ENCODE measurements at regions not wholly inside any gene's neighbourhood (a gene's known extent, or its start where the extent isn't known, plus 50 kb on each side); places are given as distances from the start of the nearest gene placed in this dataset.

DNA sequence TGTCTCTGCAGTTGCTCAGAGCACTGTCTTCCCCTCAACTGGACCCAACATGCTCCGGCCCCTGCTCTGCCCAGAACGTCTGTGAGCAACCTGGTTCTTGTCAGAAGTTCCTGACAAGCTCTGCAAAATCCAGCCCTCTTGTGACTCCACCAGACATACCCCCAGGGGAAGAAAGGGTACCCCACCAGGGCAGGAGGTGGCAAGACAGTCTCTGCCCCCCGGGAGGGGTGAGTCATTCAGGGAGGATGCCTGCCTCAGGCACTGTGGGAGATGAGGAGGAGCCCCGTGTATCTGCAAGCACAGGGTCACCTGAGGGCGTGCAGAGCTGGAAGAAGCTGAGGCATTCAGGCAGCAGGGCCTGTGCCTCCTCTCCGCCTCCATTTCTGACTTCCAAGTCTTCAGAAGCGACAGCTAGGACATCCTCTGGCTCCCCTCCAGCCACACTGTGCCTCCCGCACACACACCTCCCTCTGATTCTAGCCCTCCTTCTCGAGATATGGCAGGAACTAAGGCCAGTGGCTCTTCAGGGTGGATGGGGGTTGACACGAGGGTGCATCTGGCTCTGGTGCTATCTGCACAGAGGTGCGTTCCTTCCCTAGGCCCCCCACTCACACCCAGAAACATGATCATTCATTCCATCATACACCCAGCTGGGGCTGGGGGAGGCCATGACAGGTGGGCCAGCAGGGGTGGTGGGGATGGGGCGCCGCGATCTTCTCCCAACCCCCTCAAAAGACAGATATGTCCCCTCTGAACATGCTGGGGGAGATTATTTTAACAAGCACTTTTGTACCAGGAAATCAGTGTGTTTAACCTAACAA, 222.2 kb downstream of the CYP26B1 start:
- Histone ChIP-seq H3K27ac (no peak overlapping the region), H3K9me3 (no peaks in the 10 kb centered on the region), H3K4me3 (no peak overlapping the region), H3K27me3 (ENCODE audit: insufficient read depth in 3 of 3, low read length in 2 of 3) (no peaks in the 10 kb centered on the region), H3K4me1 (peaks cover 9% of the 10 kb centered on the region), H3K36me3 (ENCODE audit: insufficient read depth in 1 of 2, low read depth in 1 of 2) (no peaks in the 10 kb centered on the region)
- intact Hi-C loops (cut with DNase I), result loop anchor here (2.0 to 10.0 kb wide), 7 partner anchors 67 to 819 kb away; no protein-coding TSS in a partner anchor
- ATAC-seq (no peak), DNase-seq (no peak)
- TF ChIP-seq, protein P1, sequence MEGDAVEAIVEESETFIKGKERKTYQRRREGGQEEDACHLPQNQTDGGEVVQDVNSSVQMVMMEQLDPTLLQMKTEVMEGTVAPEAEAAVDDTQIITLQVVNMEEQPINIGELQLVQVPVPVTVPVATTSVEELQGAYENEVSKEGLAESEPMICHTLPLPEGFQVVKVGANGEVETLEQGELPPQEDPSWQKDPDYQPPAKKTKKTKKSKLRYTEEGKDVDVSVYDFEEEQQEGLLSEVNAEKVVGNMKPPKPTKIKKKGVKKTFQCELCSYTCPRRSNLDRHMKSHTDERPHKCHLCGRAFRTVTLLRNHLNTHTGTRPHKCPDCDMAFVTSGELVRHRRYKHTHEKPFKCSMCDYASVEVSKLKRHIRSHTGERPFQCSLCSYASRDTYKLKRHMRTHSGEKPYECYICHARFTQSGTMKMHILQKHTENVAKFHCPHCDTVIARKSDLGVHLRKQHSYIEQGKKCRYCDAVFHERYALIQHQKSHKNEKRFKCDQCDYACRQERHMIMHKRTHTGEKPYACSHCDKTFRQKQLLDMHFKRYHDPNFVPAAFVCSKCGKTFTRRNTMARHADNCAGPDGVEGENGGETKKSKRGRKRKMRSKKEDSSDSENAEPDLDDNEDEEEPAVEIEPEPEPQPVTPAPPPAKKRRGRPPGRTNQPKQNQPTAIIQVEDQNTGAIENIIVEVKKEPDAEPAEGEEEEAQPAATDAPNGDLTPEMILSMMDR (IDR thresholded peaks at IDR 0.05), result no peak
- WGBS, 3 donors, result 86 to 90% (median 87%) methylated on average over 14 of the region's 14 CpGs

DNA sequence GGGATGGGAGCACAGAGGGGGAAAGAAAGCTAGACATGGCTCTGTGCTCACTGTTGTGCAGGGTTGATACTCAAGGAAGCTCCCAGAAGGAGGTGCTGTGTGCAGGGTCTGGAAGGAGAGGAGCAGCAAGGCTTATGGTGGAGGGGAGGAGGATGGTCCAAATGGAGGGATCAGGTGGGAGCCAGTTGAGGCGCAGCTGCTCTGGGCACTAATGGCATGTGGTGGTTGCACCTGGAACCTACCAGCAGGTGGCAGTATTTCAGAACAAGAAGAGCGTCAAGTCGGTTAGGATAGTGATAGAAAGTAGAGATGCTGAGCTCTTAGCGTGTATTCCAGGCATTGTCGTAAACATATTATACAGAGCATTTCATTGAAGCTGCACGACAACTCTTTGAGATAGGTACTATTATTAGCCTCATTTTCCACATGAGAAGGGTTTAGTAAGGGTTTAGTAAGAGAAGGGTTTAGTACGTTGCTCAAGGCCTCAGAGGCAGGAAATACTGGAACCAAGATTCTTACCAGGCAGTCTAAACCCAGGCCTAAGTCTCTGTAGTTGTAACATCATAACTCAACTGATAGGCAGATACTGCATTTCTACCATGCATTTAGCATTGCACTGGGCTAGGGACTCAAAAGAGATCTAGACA, 223.7 kb downstream of the CYP26B1 start:
- no peaks in the 10 kb centered on the region for H3K36me3 ChIP-seq (ENCODE audit: insufficient read depth in 1 of 2, low read depth in 1 of 2)
- H3K4me3 ChIP-seq, result no peak overlapping the region
- no peaks in the 10 kb centered on the region for H3K9me3 ChIP-seq
- ATAC-seq (peak; percentile 86 to 95 (median 90)), DNase-seq (peak; percentile 53 to 71)
- H3K27ac ChIP-seq, result no peak overlapping the region
- WGBS, 3 donors, result 19 to 32% (median 20%) methylated on average over 7 of the region's 7 CpGs
- H3K27me3 ChIP-seq (ENCODE audit: insufficient read depth in 3 of 3, low read length in 2 of 3), result no peaks in the 10 kb centered on the region
- H3K4me1 ChIP-seq, result peaks cover 3% of the 10 kb centered on the region
- intact Hi-C loops (cut with DNase I), result loop anchor here (2.0 to 10.0 kb wide), 8 partner anchors 69 to 821 kb away; no protein-coding TSS in a partner anchor
- TF ChIP-seq, protein P1 (IDR thresholded peaks at IDR 0.05), result peak; percentile 89

DNA sequence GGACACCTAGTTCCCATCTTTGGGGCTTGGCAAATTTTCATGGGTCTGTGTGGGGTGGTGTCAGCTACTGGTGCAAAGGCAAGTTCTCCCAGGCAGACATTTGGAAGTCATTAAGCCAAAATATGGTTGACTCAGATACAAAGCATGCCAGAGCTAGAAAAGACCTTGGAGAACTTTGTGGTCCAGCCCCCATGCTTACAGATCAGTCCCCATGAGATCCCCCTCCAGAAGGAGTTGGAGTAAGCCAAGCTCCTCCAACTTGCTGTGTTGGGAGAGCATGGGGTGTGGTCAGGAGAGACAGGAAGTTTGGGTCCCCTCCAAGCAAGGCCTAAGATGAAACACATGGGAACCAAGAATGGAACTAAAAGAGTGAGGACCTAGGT, 224.5 kb downstream of the CYP26B1 start:
- H3K27ac ChIP-seq, result no peak overlapping the region
- H3K4me3 ChIP-seq, result no peak overlapping the region
- ATAC-seq, result peak in 1 of 4 donors; percentile 16
- DNase-seq, result no peak
- H3K27me3 ChIP-seq (ENCODE audit: insufficient read depth in 3 of 3, low read length in 2 of 3), result no peaks in the 10 kb centered on the region
- TF ChIP-seq, protein P1 (IDR thresholded peaks at IDR 0.05), result no peak
- intact Hi-C loops (cut with DNase I), result loop anchor here (2.0 to 10.0 kb wide), 6 partner anchors 70 to 822 kb away; no protein-coding TSS in a partner anchor
- no peaks in the 10 kb centered on the region for H3K36me3 ChIP-seq (ENCODE audit: insufficient read depth in 1 of 2, low read depth in 1 of 2)
- peaks cover 3% of the 10 kb centered on the region for H3K4me1 ChIP-seq
- H3K9me3 ChIP-seq, result no peaks in the 10 kb centered on the region

DNA sequence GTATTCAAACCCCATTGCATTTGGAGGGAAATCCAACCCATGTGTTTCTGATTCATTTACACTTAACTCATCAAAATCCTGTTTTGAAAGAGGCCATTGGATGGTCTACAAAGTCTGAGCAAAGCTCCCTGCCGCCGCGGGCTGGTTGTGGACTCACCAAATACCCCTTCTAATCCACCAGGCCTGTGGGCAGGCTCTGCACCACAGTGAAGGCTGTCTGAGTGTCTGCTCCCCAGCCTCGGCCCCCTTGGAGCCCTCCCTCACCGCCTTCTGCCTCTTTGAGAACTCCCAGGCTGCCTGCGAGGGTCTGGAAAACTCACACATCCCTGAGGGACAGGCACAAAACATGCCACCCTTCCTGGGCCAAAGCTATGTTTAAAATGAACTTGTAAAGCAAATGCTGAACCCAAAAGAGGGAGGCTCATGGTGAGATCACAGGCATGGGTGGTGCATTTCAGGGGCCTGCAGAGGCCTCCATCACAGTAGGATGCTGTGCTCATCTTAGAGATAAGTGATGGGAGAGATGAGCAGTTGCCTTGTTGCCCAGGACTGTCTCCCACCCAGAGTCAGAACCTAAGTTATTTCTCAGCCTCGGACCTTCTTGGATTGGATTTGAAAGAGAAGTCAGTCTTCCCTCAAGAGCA, 225.0 kb downstream of the CYP26B1 start:
- Histone ChIP-seq H3K36me3 (ENCODE audit: insufficient read depth in 1 of 2, low read depth in 1 of 2) (no peaks in the 10 kb centered on the region), H3K4me1 (peaks cover 3% of the 10 kb centered on the region), H3K27me3 (ENCODE audit: insufficient read depth in 3 of 3, low read length in 2 of 3) (no peaks in the 10 kb centered on the region), H3K9me3 (no peaks in the 10 kb centered on the region), H3K4me3 (no peak overlapping the region), H3K27ac (no peak overlapping the region)
- WGBS, 3 donors, result 89 to 93% (median 91%) methylated on average over 7 of the region's 7 CpGs
- no peak for DNase-seq
- no peak for ATAC-seq
- TF ChIP-seq, protein P1 (IDR thresholded peaks at IDR 0.05), result no peak
- intact Hi-C loops (cut with DNase I), result loop anchor here (2.0 to 10.0 kb wide), 6 partner anchors 70 to 822 kb away; no protein-coding TSS in a partner anchor

Measured in psoas muscle (tissue), 7 donors.